COLO668 (cell line): ENCODE measurements at regions not wholly inside any gene's neighbourhood (a gene's known extent, or its start where the extent isn't known, plus 50 kb on each side); places are given as distances from the start of the nearest gene placed in this dataset.
"Not testable (repeated sequence)": the region's sequence is repeated elsewhere in the genome, so short reads cannot be mapped to it uniquely, and the experiment has no call there.

Experiments
- DNase-seq: peaks from one replicate; lab custom pipeline; 2025; ENCODE audit not compliant: unreplicated experiment; lab: John Stamatoyannopoulos, UW

DNA sequence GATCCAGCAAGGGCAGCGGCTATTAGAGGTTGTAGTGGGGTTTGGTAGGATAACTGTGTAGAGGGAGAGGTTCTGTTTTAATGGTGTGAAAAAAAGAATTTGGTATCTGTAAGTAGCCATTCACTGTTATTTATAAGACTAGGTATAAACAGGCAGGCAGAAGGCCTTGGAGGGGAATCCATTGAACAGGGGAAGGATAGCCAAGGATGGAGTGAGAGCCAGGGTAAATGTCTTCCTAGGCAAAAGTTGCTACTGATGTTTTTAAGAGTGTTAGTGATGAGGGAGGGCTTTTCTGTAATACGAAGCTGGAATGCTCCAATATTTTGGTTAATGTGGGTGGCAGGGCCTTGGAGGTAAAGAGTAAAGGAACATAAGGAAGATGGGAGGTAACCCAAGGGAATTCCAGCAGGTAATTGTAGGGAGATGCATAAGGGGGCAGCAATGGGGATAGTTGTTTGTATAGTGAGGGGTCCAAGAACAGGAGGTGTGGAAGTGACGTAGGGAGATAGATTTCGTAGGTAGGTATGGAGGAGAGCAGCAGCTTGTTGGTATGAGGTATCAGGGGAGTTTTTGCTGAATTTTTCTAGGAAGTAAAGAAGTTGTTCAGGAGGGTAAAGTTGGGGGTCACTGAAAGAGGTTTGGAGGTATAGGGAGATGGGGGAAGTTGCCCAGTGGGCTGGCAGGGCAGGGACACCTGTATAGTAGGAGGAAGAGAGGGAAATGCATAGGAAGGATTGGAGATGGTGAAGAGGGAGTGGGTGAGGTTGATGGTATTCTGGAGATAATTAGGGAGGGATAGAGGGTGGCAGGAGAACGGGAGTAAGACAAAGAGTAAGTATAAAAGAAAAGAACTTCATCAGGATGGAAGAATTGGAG lies 752.4 kb upstream of the ADGRB3 start:
- no peak for DNase-seq

DNA sequence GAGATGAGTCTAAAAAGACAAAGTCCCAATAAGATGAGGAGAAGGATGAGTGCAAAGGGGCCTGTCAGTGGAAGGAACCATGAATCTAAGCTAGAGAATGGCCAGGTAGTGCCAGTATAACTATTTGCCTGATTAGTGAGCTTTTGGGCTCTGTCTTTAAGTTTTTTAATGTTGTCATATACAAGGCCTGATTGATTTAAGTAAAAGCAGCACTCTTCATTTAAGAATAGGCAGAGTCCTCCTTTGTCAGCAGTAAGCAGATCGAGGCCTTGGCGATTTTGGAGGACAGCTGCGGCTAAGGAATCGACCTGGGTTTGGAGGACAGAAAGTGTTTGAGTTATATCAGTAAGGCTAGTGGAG lies 753.4 kb upstream of the ADGRB3 start:
- DNase-seq, result no peak

DNA sequence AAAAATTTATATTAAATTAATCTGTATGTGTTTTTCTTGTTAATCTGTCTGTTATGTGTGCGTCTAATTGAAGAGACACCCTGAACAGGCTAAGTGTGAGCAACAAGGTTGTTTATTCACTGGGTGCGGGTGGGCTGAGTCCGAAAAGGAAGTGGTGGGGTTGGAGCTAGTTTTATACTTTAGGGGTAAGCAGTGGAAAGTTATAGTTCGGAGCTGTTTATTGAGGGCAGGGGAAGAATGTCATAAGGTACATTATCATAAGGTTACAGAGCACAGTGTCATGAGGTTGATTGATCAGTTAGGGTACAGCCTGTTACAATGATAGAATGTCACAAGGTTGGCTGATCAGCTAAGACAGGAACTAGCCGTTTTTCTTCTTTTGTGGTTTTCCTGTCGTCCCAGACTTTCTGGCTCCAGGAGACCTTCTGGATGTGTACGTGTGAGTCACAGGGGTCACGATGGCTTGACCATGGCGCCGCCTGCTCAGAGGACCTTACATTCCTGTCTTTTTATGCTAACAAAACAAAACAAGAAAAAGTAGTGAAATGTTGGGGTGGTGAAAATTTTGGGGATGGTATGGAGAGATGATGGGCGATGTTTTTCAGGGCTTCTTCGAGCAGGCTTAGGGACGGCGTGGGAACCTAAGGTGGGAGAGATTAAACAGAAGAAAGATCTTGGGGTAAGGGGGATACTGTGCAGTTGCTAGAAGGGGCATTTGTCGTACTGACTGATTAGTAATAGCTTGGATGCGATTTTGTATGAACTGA lies 754.0 kb upstream of the ADGRB3 start:
- DNase-seq, result no peak

DNA sequence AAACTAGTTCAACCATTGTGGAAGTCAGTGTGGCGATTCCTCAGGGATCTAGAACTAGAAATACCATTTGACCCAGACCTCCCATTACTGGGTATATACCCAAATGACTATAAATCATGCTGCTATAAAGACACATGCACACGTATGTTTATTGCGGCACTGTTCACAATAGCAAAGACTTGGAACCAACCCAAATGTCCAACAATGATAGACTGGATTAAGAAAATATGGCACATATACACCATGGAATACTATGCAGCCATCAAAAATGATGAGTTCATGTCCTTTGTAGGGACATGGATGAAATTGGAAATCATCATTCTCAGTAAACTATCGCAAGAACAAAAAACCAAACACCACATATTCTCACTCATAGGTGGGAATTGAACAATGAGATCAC lies 754.7 kb upstream of the ADGRB3 start:
- DNase-seq, result not testable (repeated sequence)

DNA sequence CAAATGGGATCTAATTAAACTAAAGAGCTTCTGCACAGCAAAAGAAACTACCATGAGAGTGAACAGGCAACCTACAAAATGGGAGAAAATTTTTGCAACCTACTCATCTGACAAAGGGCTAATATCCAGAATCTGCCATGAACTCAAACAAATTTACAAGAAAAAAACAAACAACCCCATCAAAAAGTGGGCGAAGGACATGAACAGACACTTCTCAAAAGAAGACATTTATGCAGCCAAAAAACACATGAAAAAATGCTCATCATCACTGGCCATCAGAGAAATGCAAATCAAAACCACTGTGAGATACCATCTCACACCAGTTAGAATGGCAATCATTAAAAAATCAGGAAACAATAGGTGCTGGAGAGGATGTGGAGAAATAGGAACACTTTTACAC lies 755.2 kb upstream of the ADGRB3 start:
- DNase-seq, result not testable (repeated sequence)

DNA sequence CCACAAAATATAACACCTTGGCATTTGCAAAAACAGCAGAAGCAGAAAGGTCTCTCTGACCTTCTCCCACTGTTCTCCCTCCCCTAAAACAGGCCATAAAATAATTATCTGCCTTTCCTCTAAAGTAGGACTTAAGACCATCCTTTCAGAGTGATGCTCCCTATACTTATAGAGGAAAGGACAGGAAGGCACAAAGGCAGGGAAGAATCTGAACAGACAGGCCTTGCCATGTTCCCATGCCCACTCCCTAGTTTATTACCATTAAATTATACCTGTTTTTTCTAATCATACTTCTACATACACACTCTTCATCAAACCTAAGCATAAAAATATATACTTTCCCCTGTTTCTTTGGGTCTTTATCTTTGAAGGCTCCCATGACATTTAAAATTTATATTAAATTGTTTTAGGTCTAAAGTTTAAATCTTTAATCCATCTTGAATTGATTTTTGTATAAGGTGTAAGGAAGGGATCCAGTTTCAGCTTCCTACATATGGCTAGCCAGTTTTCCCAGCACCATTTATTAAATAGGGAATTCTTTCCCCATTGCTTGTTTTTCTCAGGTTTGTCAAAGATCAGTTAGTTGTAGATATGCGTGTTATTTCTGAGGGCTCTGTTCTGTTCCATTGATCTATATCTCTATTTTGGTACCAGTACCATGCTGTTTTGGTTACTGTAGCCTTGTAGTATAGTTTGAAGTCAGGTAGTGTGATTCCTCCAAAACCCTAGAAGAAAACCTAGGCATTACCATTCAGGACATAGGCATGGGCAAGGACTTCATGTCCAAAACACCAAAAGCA lies 755.8 kb upstream of the ADGRB3 start:
- not testable (repeated sequence) for DNase-seq

DNA sequence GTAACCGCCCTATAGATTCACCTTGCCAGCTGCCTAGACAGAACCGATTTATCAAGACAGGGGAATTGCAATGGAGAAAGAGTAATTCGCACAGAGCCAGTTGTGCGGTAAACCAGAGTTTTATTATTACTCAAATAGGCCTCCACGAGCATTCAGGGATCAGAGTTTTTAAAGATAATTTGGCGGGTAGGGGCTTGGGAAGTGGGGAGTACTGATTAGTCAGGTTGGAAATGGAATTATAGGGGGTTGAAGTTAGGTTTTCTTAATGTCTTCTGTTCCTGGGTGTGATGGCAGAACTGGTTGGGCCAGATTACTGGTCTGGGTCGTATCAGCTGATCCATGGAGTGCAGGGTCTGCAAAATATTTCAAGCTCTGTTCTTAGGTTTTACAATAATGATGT lies 756.9 kb upstream of the ADGRB3 start:
- not testable (repeated sequence) for DNase-seq

DNA sequence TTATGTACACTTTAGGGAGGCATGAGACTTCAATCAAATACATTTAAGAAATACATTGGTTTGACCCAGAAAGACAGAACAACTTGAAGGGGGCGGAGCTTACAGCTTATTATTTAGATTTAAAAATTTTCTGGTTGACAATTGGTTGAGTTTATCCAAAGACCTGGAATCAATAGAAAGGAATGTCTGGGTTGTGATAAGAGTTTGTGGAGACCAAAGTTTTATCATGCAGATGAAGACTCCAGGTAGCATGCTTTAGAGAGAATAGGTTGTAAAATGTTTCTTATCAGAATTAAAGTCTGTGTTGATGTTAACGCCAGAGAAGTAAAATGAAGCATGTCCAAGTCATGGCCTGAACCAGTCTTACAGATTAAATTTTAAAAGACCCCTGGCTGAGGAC lies 757.8 kb upstream of the ADGRB3 start:
- DNase-seq, result no peak

DNA sequence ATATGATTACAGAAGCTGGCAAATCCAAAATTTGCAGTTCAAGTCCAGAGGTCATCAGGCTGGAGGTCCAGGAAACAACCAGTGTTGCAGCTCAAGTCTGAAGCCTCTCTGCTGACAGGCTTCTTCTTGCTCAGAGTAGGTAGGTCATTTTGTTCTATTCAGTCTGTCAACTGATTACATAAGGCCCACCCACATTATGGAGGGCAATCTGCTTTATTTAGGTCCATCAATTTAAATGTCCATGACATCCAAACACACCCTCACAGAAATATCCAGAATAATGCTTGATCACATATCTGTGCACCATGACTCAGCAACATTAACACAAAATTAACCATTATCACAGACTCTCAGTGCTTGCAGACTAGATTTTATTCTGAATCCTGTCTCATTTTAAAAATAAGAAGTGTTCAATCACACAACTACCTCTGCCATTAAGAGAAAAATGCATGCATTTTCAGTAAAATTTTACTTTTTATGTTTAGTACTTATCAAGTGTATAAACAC lies 759.2 kb upstream of the ADGRB3 start:
- DNase-seq, result no peak

DNA sequence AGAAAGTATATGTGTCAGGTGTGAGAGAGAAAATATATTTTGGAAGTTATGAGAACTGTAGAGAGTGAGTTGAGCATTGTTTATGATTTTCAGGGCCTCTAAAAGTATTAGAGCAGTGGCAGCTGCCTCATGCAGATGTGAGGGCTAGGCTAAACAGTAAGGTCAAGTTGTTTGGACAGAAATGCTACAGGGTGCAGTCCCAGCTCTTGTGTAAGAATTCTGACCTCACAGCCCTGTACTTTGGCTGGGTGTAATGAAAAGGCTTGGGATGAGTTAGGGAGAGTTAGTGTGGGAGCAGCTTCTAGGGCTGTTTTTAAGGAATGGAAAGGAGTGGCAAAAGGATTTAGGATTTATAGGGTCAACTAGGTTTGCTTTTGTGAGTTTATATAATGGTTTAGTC lies 764.8 kb upstream of the ADGRB3 start:
- DNase-seq, result no peak

DNA sequence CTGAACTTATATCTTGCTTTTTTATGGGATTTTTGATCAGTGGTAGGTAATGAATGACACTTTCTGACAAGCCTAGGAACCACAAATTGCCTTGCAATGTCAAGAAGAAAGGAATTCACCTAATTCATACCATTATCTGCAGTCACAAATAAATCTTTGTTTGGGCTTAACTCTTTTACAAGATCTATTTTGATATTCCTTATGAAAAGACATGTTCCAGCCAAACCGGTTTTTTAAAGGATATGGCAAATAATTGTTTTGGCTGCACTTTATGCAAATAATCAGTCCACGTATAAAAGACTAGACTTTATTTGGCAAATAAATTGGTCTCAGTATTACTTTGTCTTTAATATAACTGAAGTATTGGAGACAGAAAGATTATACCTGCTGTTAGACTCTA lies 771.7 kb upstream of the ADGRB3 start:
- no peak for DNase-seq

DNA sequence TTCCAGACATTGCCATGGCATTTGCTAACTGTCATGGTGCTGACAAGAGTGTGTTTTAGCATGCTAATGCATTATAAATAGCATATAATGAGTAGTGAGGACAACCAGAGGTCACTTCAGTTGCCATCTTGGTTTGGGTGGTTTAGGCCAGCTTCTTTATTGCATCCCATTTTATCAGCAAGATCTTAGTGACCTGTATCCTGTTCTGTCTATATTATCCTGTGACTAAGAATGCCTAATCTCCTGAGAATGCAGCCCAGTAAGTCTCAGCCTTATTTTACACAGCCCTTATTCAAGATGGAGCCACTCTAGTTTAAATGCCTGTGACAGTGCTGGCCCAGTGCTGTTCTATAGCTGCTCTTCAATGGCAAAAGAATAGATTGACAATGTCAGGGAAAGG lies 781.0 kb upstream of the ADGRB3 start:
- no peak for DNase-seq

DNA sequence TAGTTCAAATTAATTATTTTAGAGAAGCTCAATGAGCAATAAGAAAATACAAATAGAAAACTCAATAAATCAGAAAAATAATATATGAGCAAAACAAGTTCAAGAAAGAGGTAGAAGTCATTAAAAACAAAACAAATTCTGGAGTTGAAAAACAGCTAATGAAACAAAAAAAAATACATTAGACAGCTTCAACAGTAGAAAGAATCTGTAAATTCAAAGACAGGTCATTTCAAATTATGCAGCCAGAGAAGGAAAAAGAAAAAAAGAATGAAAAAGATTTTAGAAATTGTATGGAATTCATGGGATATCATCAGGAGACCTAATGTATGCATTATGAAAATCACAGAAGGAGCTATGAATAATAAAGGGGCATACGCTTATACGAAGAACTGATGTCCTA lies 795.3 kb upstream of the ADGRB3 start:
- no peak for DNase-seq

DNA sequence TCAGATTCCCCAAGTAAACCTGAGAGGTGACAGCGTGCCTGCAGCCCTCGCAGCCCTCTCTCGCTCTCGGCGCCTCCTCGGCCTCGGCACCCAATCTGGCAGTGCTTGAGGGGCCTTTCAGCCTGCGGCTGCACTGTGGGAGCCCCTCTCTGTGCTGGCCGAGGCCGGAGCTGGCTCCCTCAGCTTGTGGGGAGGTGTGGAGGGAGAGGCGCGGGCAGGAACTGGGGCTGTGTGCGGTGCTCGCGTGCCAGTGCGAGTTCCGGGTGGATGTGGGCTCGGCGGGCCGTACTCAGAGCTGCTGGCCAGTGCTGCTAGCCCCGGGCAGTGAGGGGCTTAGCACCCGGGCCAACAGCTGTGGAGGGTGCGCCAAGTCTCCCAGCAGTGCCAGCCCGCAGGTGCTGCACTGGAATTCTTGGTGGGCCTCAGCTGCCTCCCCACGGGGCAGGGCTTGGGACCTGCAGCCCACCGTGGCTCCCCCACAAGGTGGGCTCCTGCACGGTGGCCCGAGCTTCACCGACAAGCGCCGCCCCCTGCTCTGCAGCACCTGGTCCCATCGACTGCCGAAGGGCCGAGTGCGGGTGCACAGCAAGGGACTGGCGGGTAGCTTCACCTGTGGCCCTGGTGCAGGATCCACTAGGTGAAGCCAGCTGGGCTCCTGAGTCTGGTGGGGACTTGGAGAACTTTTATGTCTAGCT lies 809.7 kb upstream of the ADGRB3 start:
- DNase-seq, result no peak

DNA sequence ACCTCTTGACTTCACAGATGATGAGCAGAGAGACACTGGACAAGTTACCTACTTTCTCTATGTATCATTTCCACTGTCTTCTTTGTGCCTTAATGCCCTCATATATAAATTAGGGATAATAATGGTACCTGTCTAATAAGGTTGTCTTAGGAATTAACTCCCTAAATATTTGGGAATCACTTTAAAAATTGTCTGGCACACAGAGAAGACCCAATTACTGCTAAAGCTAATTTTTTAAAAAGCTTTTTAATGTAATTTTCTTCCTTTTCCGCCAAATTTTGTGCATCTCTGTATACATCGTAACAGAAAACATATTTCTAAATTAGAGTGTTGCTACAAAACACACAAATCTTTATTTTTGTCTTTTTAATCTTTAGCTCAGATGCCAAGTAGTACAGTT lies 816.8 kb upstream of the ADGRB3 start:
- no peak for DNase-seq

DNA sequence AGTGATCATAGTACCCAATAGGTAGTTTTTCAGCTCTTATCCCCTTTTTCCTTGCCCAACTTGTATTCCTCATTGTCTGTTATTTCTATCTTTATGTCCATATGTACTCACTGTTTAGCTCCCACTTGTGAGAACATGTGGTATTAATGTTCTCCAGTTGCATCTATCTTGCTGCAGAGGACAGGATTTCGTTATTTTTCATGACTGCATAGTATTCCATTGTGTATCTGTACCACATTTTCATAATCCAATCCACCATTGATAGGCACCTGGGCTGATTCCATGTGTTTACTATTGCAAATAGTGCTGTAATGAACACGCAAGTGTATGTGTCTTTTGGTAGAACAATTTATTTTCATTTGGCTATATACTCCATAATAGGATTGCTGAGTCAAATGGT lies 819.5 kb upstream of the ADGRB3 start:
- no peak for DNase-seq

DNA sequence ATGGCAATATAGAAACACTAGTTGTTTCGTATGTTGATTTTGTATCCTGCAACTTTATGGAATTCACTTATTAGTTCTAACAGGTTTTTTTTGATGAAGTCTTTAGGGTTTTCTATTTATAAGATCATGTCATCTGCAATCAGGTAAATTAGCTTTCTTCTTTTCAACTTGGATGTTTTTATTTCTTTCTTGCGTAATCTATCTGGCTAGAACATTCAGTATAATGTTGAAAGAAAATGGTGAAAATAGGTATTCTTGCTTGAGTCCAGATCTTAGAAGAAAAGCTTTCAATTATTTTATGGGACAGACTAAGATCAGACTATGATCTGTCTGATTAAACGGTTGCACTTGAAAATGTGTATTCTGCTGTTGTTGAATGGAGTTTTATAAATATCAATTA lies 820.8 kb upstream of the ADGRB3 start:
- DNase-seq, result no peak

DNA sequence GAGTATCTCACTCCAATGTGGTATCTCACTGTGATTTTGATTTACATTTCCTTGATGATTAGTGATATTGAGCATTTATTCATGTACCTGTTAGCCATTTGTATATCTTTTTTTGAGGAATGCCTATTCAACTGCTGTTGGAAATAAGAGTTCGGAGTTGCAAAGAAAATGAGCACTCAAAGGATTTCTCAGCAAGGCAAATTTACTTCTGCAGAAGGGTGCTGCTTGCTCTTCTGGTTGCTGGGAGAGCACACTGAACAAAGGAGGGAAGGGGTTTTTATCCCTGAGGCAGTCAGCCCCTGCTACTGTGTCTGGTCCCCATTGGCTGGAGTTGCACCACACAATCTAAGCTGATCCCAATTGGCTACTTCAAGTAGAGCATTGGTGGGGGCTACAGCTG lies 822.4 kb upstream of the ADGRB3 start:
- DNase-seq, result no peak

DNA sequence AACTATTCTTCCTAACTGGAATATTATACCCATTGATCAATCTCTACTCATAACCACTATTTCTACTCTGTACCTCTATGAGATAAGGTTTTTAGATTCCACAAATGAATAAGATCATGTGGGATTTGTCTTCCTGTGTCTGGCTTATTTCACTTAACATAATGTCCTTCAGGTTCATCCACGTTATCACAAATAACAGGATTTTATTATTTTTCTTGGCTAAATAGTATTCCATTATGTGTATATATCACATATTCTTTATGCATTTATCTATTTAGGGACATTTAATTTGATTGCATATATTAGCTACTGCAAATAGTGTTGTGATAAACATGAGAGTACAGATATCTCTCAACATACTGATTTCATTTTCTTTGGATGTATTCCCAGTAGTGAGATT lies 823.0 kb upstream of the ADGRB3 start:
- no peak for DNase-seq

DNA sequence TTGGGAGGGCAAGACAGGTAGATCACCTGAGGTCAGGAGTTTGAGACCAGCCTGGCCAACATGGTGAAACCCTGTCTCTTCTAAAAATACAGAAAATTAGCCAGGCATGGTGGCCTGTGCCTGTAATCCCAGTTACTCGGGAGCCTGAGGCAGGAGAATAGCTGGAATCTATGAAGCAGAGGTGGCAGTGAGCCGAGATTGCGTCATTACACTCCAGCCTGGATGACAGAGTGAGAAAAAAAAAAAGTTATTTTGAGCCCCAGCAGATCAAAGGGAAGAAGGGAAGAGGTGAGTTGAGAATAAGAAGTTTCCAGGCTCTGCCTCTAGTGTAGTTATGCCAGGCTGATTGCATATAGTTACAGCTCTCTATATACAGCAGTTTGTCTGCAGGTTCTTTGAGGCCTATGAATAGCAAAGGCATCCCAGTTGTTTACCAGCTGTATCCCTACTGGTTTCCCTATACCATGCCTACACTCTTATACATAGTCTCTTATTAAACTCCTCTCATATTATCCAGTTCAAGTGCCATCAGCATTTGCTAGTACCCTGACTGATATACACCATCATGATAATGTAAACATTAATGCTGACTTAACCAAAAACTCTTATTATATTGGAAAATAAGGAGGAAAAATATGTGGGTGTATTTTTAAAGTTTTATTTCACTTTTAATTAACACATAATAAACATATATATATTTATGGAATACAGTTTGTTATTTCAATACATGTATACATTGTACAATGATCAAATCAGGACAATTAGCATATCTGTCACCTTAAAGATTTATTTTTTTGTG lies 823.6 kb upstream of the ADGRB3 start:
- DNase-seq, result no peak
